Stomach (tissue), 4 donors: ENCODE measurements at regions not wholly inside any gene's neighbourhood (a gene's known extent, or its start where the extent isn't known, plus 50 kb on each side); places are given as distances from the start of the nearest gene placed in this dataset.

Experiments
- CTCF ChIP-seq, 7 experiments: fragments of 450-650 bp in 4 of 7; fragments of 200-600 bp in 3 of 7; sonication (generic) in 3 of 7; IDR thresholded peaks; one replicate each; pipeline ENCODE4 v1.5.1; 2016 to 2019; ENCODE audit warnings: antibody characterized with exemption in 7 of 7, control low read depth in 2 of 7, mild to moderate bottlenecking in 1 of 7
- EP300 ChIP-seq: sonication (generic); formaldehyde crosslinking; IDR thresholded peaks from one replicate; pipeline ENCODE4 v1.6.1; 2017; ENCODE audit warnings: antibody characterized with exemption
- POLR2A ChIP-seq, 4 donors: fragments of 450-650 bp; IDR thresholded peaks; one replicate each; pipeline ENCODE4 v1.6.1; 2016; ENCODE audit warnings: antibody characterized with exemption in 4 of 4, control low read depth in 2 of 4, mild to moderate bottlenecking in 1 of 4, moderate library complexity in 1 of 4
- POLR2AphosphoS5 ChIP-seq, 3 donors: sonication (generic); formaldehyde crosslinking; IDR thresholded peaks; one replicate each; pipeline ENCODE4 v1.6.1; 2016; ENCODE audit warnings: antibody characterized with exemption in 3 of 3

DNA sequence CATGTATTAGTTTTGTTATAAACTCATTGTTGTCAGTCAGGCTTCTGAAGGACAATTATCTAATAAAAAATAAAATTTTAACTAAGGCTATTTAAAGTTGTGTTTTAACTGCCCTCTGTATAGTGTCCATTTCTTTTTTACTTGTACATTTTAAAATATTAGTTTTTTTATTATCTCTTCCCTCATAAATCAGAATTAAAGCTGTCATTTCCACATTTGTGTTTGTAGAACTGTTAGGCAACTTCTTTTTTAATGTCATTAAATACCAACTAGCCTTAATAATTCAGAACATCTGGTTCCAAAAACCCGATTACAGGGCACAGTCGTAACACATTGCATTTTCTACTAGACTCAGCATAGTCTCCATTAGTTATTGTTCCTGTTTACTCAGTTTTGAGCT lies 1749.0 kb upstream of the CELF4 start:
- TF ChIP-seq CTCF (IDR thresholded peaks at IDR 0.05) (no peak), POLR2A (IDR thresholded peaks at IDR 0.05) (no peak), POLR2AphosphoS5 (IDR thresholded peaks at IDR 0.05) (no peak), EP300 (no peak)
